GM19035 (cell line): ENCODE measurements at regions not wholly inside any gene's neighbourhood (a gene's known extent, or its start where the extent isn't known, plus 50 kb on each side); places are given as distances from the start of the nearest gene placed in this dataset.

Experiments used
- ATAC-seq: cut with Tn5 transposase; IDR thresholded peaks from one replicate; pipeline ENCODE4 v1.9.1; 2021; ENCODE audit not compliant: unreplicated experiment

- no peak for ATAC-seq
These were observed 278.3 kb downstream of the SHQ1 start for GRCh38 chr3:72569754-72570440.

- no peak for ATAC-seq
These were observed 280.2 kb downstream of the SHQ1 start for GRCh38 chr3:72568083-72568482.

- no peak for ATAC-seq
These were observed 280.8 kb downstream of the SHQ1 start for GRCh38 chr3:72567474-72567873.

- ATAC-seq: no peak
These were observed 282.7 kb downstream of the SHQ1 start for GRCh38 chr3:72565593-72565992.

GRCh38 chr3:72563690-72564370 lies 284.4 kb downstream of the SHQ1 start:
- no peak for ATAC-seq

- no peak for ATAC-seq
These were observed 287.2 kb downstream of the SHQ1 start for GRCh38 chr3:72560846-72561675.

GRCh38 chr3:72559385-72559784 lies 288.9 kb downstream of the SHQ1 start:
- ATAC-seq: no peak

GRCh38 chr3:72558001-72558400 lies 290.2 kb downstream of the SHQ1 start:
- no peak for ATAC-seq

- ATAC-seq: no peak
These were observed 292.5 kb downstream of the SHQ1 start for GRCh38 chr3:72555714-72556113.

GRCh38 chr3:72554689-72555088 lies 293.6 kb downstream of the SHQ1 start:
- no peak for ATAC-seq

- no peak for ATAC-seq
These were observed 294.9 kb downstream of the SHQ1 start for GRCh38 chr3:72553298-72553697.

- no peak for ATAC-seq
These were observed 297.5 kb downstream of the SHQ1 start for GRCh38 chr3:72550582-72551262.

GRCh38 chr3:72549761-72550581 lies 298.3 kb downstream of the SHQ1 start:
- no peak for ATAC-seq

- no peak for ATAC-seq
These were observed 299.3 kb downstream of the SHQ1 start for GRCh38 chr3:72548981-72549380.

- ATAC-seq: no peak
These were observed 299.8 kb downstream of the SHQ1 start for GRCh38 chr3:72548461-72548860.

- ATAC-seq: no peak
These were observed 301.1 kb downstream of the SHQ1 start for GRCh38 chr3:72547183-72547582.

- no peak for ATAC-seq
These were observed 304.0 kb downstream of the SHQ1 start for GRCh38 chr3:72544239-72544638.

- no peak for ATAC-seq
These were observed 305.0 kb downstream of the SHQ1 start for GRCh38 chr3:72543246-72543645.

- no peak for ATAC-seq
These were observed 305.5 kb downstream of the SHQ1 start for GRCh38 chr3:72542781-72543180.

- no peak for ATAC-seq
These were observed 308.4 kb downstream of the SHQ1 start for GRCh38 chr3:72539856-72540255.
